ENCODE measurements at regions not wholly inside any gene's neighbourhood (a gene's known extent, or its start where the extent isn't known, plus 50 kb on each side); places are given as distances from the start of the nearest gene placed in this dataset.

GRCh38 chr1:39136638-39137037 lies 67.9 kb upstream of the MACF1 start:
- no peak for DNase-seq (ENCODE audit: low spot score)

GRCh38 chr1:39139723-39140360 lies 64.7 kb upstream of the MACF1 start:
- DNase-seq (ENCODE audit: low spot score) = peak; percentile 20

- peak; percentile 79 for DNase-seq (ENCODE audit: low spot score)
Observed at GRCh38 chr1:39141925-39142324, 62.6 kb upstream of the MACF1 start.

- DNase-seq (ENCODE audit: low spot score) = peak; percentile 27
Observed at GRCh38 chr1:39142401-39143060, 62.0 kb upstream of the MACF1 start.

- peak; percentile 11 for DNase-seq (ENCODE audit: low spot score)
Observed at GRCh38 chr1:39144924-39145323, 59.6 kb upstream of the MACF1 start.

DNA sequence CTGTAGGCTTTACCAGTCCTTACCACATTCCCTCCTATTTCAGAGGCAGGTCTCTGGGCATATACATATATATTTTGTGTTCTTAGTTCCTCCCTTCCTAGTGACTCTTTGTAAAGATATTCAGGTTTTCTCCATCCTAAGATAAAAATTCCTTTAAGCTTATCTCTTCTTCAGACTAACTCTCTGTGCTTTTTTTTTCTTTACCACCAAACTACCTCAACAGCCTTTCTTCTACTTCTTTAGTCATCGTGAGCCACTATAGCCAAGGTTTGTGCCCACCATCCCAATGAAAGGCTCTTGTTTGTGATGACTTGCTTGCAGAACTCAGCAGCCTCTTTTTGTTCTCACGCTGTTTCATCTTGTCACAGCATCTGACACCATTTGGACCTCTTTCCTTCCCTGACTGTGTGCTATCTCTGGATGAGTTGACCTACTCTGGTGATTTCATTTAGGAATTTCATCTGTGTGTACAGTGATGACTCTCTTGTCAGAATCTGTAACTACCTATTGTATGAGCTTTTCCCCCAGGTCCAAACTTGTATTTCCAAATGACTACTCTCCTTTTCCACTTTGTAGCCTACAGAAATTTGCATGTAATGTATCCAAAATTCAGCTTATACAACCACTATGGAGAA lies 59.0 kb upstream of the MACF1 start:
- DNase-seq (ENCODE audit: low spot score) = no peak

DNA sequence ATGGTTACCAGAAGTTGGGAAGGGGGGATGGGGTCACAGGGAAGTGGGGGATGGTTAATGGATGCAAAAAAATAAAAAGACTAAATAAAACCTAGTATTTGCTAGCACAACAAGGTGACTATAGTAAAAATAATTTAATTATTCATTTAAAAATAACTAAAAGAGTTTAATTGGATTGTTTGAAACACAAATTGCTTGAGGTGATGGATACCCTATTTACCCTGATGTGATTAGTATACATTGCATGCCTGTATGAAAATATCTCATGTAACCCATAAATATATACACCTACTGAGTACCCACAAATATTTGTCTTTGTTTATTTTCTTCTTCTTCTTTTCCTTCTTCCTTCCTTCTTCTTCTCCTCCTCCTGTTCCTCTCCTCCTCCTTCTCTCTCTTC lies 57.8 kb upstream of the MACF1 start:
- no peak for DNase-seq (ENCODE audit: low spot score)

DNA sequence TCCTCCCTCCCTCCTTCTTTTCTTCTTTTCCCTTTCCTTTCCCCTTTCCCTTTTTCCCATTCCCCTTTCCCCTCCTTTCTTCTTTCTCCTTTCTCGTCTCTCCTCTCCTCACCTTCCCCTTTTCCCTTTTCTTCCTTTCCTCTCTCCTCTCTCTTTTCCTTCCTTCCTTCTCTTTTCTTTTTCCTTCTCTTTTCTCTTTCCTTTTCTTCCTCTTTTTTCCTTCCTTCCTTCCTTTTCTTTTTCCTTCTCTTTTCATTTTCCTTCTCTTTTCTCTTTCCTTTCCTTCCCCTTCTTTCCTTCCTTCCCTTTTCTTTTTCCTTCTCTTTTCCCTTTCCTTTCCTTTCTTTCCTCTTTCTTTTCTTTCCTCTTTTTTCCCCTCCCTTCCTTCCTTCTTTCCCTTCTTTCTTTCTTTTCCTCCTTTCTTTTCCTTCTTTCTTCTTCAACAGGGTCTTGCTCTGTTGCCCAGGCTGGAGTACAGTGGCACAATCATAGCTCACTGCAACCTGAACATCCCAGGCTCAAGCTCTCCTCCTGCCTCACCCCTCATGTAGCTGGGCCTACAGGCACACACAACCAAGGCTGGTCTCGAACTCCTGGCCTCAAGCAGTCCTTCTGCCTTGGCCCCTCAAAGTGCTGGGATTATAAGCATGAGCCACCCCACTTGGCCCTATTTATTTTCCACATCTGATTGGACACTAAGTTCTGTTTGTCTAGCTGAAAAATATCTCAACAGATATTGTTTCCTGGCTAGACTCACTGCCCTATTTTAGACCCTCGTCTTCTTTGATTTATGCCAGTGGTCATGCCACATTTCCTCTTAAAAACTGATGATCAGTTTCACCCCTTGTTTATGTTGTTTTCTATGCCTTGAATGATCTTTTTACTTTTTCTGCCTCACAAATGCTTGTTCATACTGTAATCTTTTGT lies 57.1 kb upstream of the MACF1 start:
- DNase-seq (ENCODE audit: low spot score) = no peak

DNA sequence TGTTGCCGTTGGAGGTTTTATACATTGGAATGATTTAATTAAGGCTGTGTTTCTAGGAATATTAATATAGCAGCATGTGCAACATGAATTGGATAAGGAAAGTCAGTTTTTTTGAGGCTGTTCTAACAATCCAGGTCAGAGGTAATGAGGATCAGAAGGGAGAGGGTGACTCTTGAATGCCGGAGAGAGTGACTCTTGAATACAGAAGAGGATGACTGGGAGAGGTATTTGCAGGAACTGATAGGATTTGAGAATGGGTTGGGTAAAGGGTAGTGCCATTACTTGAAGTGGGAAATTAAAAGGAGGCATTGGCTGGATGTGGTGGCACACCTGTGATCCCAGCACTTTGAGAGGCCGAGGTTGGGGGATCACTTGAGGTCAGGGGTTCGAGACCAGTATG lies 55.6 kb upstream of the MACF1 start:
- DNase-seq (ENCODE audit: low spot score) = no peak

- DNase-seq (ENCODE audit: low spot score) = no peak
Observed at GRCh38 chr1:39149509-39149908, 55.0 kb upstream of the MACF1 start.

DNA sequence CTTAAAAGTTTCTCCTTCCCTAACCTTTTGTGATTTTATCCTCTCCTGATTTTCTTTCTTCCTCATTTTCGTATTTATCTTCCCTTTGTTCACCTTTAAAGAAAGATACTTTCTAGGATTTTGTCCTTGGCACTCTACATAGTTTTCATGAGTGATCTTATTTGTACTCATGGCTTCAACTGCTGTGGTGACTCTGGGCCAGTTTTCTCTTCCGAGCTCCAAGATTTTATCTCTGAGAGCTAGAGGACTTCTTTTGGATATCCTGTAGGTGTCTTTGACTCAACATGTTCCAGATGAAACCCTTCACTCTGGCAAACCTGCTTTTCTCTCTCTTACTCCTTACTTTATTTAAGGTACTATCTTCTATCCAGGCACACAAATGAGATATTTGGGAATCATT lies 53.7 kb upstream of the MACF1 start:
- no peak for DNase-seq (ENCODE audit: low spot score)

DNA sequence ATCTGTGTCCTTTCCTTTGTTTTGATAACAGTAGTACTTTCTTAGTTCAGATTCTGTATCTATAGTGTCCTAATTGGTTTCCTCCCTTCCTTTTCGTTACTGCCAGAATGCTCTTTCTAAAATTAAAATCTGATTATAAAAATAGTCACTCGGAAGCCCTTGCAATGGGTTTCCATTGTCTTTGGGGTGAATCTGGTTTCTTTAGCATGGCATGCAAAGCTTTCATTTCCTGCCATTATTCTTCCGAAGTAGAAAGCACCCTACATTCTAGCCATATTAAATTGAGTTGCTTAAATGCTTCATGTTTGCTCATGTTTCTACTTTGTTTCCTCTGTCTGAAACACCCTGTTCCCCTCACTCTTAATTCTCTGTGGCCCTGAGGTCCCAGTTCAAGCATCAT lies 53.2 kb upstream of the MACF1 start:
- DNase-seq (ENCODE audit: low spot score) = no peak

DNA sequence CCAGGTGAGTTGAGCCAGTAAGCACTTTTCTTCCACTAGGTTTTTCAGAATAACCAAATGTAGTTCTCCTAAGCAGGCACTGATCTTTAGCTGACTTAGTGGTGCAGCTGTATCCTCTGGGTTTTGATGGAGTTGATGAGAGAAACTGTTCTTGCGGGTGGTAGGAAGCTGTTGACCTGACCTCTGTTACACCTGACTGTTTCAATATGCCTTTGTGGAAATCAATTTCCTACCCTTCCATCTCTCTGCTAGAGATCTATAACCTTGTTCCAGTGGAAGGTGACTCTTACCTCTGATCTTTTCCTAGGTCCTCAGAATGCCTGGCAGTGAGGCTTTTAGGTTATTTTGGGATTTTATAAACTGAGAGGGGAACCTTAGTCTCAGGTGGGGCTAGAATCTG lies 51.6 kb upstream of the MACF1 start:
- no peak for DNase-seq (ENCODE audit: low spot score)

- no peak for DNase-seq (ENCODE audit: low spot score)
Observed at GRCh38 chr1:39153684-39154083, 50.8 kb upstream of the MACF1 start.

GRCh38 chr1:39154553-39155421 lies 49.7 kb upstream of the MACF1 start:
- peak; percentile 82 for DNase-seq (ENCODE audit: low spot score)

Data from GM03348 (cell line).